T47D (cell line): ENCODE measurements at regions not wholly inside any gene's neighbourhood (a gene's known extent, or its start where the extent isn't known, plus 50 kb on each side); places are given as distances from the start of the nearest gene placed in this dataset.

ENCODE experiments used
- DNase-seq, 2 experiments: peaks; one replicate each; pipeline versions ENCODE4 v3.0.0 to v3.0.0-alpha.2; 2011 to 2012; ENCODE audit warnings: low read depth in 1 of 2, low spot score in 1 of 2
- JUND ChIP-seq: IDR thresholded peaks from 2 replicates; pipeline ENCODE4 v1.6.1; 2012; ENCODE audit warnings: low read depth
- in situ Hi-C: cut with HindIII; loops from 2 replicates; pipeline ENCODE4 v1.10.0; 2016; ENCODE audit warnings: low sequenced_read_pairs, low pct_unique_long_range_greater_than_20kb

DNA sequence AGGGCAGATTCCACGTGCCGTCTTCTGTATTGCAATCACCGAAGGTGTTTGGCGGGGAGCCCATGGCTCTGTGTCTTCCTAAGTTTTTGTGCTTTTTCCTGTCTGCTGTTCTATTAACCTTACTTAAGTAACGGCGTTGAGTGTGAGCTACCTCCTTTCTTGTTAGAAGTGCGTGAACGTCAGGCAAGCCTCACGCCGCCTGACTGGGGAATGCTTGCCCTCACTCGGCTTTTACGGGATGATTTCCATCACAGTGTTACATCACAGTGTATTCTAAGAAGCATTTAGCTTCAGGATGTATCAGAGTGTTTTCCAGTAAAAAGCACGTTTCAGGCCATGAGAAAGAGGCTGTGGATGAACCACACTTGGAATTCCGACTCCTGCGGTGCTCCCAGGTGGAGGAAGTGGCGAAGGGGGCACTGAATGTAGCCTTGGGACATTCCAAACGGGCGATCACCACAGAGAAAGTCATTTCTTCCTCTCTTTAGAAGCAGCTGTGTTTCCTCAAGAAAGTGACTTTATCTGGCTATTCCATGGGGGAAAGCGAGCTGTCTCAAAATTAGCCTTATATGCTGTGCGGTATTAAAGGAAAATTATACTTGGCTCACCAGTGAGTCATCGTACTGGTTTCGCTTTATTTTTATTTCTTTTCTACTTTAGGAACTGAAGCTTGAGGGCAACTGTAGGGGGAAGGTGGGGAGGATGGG lies 290.7 kb downstream of the KLF6 start:
- in situ Hi-C loops = no loop called here
- no peak for DNase-seq

DNA sequence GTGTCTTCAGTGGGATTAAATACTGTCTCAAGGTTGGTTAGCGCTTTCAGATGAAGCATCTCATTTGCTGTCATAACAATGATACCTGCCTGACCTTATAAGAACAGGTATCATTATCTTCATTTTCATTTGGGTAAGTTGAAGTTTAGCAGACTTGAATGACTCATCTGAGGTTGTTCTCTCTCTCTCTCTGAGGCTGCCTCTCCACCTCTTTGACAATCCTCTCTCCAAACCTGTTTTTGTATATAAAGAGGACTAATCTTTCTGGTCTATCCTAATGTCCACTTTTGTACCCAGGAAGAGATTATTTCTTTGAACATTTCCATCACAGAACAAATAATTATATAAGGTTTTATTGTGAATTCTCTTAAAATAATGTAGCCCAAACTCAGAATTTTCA lies 291.4 kb downstream of the KLF6 start:
- in situ Hi-C loops = no loop called here
- no peak for TF ChIP-seq JUND
- no peak for DNase-seq

More for the DNA sequence above, 290.7 kb downstream of the KLF6 start:
- no peak for TF ChIP-seq JUND

DNA sequence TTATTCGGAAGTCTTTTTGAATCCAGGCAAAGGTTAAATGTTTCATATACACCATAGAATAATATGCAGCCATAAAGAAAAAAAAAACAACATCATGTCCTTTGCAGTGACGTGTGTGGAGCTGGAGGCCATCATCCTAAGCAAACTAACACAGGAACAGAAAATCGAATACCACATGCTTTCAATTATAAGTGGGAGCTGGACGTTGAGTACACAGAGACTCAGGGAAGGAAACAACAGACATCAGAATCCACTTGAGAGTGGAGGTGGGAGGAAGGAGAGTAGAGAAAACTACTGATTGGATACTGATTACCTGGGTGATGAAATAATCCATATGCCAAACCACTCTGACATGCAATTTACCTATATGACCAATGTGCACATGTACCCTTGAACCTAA lies 293.4 kb downstream of the KLF6 start:
- no peak for TF ChIP-seq JUND
- no peak for DNase-seq
- in situ Hi-C loops = no loop called here

DNA sequence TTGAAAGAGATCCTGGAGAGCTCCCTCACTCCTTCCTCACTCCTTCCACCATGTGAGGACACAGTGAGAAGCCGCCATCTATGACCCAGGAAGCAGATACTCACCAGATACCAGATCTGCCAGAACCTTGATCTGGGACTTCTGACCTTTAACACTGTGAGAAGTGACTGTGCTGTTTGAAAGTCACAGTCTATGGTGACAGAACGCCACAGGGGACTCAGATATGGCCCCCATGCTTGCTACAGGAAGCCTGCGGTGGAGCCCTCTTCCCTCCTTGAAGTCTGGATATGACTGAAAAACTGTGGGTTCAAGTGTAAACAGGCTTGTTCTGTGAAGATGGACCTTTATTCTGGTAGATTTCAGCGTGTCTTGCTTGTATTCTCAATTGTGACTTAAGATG lies 297.8 kb downstream of the KLF6 start:
- no peak for DNase-seq
- TF ChIP-seq JUND = no peak
- in situ Hi-C loops = no loop called here

DNA sequence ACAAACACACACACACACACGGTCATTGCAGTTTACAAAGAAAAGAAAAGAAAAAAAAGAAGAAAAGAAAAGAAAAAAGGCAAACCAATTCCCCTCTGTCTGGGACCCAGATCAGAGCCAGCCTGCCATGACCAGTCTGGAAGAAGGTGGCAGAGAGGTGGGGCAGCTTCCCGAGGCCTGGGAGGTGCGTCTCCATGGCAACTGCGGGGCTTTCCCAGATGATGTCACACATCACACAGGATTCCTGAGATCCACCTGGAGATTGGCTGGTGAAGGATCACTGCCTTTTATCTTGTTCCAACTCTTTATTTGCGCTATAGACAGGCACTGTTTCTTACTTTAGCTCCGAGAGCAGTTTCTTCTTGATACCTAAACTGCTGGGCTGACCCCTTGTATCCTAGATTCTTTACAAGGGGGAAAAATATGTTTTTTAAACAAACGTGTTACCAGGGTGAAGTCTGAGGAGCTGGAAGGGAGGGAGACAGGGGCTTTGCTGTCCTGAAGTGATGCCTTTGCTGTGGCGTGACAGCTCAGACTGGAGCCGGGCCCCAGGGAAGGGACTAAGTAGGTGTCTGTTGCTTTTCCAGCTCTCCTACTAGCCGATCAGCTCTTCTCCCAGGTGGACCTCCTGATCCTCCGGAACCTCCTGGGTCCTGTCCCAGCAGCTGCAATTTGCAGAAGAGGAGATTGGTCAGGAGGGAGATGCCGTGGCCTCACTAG lies 298.5 kb downstream of the KLF6 start:
- TF ChIP-seq JUND = no peak
- in situ Hi-C loops = no loop called here
- DNase-seq = peak in 1 of 2 experiments; percentile 71

DNA sequence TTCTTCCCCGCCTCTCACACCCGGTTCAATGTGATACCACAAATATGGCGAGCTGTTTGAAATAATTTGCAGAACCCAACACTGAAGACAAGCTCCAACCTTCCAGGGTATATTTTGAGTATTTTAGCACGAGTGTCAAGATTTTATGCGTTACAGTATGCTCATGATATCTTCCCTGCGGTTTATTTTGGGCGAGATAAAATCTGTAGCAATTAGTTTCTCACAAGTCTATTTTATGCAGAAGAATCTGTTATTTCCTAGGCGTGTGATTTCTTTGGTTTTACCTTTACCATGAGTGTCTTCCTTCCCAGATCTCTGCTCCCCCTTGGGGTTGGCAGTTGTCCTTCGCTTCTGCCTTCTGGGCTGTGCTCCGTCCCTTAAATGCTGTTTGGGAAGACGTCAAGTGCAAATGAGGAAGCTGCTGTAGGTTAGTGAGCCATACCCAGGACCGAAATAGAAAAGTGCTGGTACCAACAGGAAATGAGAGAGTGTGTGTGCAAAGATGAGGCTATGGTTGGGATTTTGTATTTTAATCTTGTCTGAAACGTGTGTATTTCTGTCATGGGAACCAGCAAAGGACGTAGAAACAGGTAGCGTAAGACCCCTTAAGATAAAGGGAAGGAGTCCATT lies 299.8 kb downstream of the KLF6 start:
- DNase-seq = no peak
- TF ChIP-seq JUND = no peak
- in situ Hi-C loops = no loop called here

DNA sequence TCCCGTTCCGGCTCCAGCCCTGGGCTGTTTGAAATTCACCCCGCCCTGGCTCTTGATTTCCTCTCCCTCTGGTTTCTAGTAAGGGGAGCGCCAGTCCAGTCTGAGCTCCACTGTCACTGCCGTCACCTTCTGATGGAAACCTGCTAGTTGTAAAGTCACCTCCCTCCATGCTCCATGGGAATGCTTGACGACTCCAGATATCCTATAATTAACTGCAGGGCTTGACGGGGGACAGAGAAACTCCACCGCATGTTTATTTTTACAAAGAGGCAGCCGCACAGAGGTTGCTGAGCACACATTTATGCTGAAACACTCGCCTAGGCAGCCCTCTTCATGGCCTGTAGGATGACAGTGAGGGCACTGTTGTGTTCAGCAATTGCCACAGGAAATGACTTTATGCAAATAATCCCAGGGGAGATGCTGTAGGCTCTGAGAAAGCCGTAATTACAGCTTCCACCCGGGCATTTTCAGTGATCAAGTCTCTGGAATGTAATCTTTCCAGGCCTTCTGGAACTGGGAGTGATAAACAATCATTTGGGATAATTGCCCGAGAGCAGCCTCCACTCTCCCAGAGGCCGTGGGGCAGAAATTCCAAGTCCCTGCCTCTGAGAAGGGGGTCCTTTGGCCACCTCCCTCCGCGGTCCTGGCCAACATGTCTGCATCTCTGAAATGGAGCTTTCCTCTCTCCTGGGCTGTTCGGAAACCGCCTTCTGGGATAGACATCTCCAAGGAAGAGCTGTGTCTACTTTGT lies 300.5 kb downstream of the KLF6 start:
- no peak for DNase-seq
- no peak for TF ChIP-seq JUND
- in situ Hi-C loops = no loop called here

DNA sequence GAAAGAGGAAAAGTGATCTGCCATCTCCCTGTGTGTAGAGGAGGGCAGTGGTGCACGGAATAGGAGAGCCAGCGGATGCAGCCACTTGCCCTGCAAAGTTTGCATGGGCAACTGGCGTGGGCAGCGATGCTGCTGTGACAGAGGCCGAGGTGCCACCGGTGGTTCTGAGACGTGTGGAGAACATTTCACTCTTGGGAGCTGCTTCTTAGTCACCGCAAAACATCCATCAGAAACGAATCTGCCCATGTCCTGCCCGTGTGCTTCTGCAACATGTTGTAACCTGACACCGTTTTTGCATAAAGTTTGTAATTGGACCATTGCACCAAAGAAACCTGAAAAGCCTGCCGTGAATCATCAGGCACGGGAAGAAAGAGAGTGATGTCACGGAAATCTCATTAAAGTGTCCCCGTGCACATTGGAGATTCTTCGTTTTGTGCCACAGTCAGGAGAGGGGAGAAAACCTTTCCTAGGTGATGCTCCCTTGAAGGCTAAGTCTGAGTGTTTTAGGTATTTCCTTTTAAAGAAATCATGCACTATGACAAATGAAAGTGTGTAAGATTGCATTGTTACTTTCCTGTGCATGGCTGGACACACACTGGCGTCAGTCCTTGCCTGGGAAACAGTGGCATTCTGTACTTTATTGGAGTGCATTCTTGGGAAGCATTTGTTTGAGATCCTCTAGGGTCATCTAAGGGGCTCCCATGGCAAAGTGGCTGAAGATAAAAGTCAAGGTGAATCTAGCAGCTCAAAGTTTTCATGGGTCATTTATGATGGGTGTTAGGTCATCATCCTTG lies 302.6 kb downstream of the KLF6 start:
- peak; percentile 66 to 99 for DNase-seq

DNA sequence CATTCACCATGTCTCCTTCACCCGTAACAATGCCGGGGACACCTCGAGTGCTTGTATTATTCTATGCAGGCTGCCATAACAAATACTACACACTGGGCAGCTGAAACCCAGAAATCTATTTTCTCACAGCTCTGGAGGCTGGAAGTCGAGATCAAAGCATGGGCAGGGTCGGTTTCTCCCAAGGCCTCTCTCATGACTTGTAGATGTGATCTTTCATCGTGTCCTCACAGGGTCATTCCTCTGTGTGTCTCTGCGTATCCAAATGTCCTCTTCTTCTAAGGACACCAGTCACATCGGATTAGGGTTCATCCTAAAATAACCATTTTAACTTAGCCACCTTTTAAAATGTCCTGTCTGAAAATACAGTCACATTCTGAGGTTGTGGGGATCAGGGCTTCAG lies 303.5 kb downstream of the KLF6 start:
- in situ Hi-C loops = no loop called here
- DNase-seq = no peak
- no peak for TF ChIP-seq JUND

More for the DNA sequence above, 302.6 kb downstream of the KLF6 start:
- peak; percentile 86 for TF ChIP-seq JUND
- in situ Hi-C loops = no loop called here

DNA sequence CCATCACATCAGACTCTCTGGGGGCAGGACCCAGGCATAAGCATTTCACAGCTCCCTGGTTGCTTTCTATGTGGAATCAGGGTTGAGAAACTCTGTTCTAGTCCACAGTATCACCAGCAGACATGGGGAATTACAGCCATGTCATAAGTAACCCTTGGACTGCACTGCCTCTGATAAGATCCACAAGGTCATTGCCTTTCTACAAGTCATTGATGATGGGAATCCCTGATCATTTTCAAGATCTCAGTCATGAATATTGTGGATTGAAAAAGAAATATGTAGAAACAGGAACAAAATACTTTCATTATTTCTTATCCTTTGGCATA lies 304.1 kb downstream of the KLF6 start:
- no peak for DNase-seq
- TF ChIP-seq JUND = no peak
- in situ Hi-C loops = no loop called here

DNA sequence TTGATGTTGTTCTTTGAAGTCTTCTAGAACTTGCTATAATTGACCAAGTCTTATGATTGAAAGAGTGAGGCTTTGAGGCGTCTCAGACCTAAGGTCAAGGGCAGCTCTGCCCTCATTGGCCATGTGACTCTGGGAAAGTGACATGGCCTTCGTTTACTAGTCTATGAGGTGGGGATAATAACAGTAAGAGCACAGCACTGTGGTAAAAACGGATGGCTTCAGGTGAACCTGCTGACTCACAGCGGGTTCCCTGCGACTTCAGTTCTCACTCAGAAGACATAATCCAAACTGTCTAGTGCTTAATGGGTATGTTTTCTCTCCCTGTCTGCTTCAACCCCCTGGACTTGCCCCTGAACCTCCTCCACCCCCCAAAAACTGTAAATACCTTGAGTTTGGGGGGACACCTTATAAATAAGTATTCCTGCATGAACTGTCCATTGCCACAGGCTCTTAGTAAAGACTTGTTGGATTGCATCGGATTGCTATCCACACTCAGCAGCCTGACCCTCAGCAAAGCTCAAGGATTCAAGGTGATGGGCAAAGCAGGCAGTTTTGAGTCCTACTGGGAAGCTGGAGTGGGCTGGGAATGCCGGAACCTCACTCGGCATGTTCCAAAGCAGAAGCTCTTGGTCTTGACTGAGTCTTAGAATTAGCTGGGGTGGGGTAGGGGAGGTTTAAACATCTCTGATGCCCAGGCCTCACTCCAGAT lies 304.6 kb downstream of the KLF6 start:
- DNase-seq = no peak
- TF ChIP-seq JUND = no peak
- in situ Hi-C loops = no loop called here

DNA sequence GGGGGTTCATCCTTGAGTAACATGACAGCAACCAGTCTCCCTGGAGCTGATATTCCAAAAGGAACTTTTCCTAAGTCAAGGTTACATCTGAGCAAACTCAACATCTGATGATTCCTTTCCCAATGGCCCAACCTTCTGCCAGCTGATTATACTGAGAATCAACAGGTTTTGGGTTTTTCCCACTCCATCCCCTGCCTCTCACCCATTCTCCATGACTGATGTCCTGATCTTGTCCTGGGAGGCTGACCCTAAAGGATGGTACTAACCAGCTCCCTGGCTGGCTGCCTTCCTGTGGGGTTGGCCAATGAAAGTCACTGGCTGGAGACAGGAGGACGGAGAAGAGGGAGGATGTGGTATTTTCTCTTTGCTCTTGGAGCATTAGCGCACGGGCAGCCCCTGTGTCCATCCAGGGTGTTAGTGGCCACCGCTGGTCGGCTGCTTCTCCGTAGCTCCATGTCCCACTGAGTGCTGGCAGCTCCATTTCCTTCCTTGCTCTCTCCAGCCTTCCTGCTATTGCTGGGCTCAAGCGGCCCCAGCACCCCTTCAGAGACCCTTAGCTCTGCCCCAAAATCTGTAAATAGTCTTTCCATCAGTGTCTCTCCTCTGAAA lies 306.2 kb upstream of the PITRM1 start:
- no peak for DNase-seq
- no peak for TF ChIP-seq JUND
- in situ Hi-C loops = no loop called here
